GM18499 (cell line): ENCODE measurements at regions not wholly inside any gene's neighbourhood (a gene's known extent, or its start where the extent isn't known, plus 50 kb on each side); places are given as distances from the start of the nearest gene placed in this dataset.
"Not testable (repeated sequence)": the region's sequence is repeated elsewhere in the genome, so short reads cannot be mapped to it uniquely, and the experiment has no call there.

Experiments
- ATAC-seq: cut with Tn5 transposase; IDR thresholded peaks from one replicate; pipeline ENCODE4 v1.9.1; 2021; ENCODE audit warnings: moderate number of reproducible peaks; ENCODE audit not compliant: insufficient read depth, unreplicated experiment

- no peak for ATAC-seq
Observed at GRCh38 chr9:86638109-86638508, 283.9 kb upstream of the TUT7 start.

- no peak for ATAC-seq
Observed at GRCh38 chr9:86637515-86637914, 283.3 kb upstream of the TUT7 start.

GRCh38 chr9:86636519-86636918 is 282.3 kb upstream of the TUT7 start:
- ATAC-seq = no peak

GRCh38 chr9:86636038-86636437 is 281.8 kb upstream of the TUT7 start:
- ATAC-seq = no peak

- no peak for ATAC-seq
Observed at GRCh38 chr9:86634501-86634900, 280.3 kb upstream of the TUT7 start.

- ATAC-seq = no peak
Observed at GRCh38 chr9:86633945-86634344, 279.7 kb upstream of the TUT7 start.

GRCh38 chr9:86632537-86632936 is 278.3 kb upstream of the TUT7 start:
- no peak for ATAC-seq

- ATAC-seq = no peak
Observed at GRCh38 chr9:86629530-86629929, 275.3 kb upstream of the TUT7 start.

GRCh38 chr9:86626802-86627201 is 272.6 kb upstream of the TUT7 start:
- ATAC-seq = no peak

GRCh38 chr9:86624630-86625029 is 270.4 kb upstream of the TUT7 start:
- ATAC-seq = no peak

GRCh38 chr9:86614871-86615849 is 260.9 kb upstream of the TUT7 start:
- ATAC-seq = no peak

GRCh38 chr9:86613943-86614342 is 259.7 kb upstream of the TUT7 start:
- ATAC-seq = no peak

GRCh38 chr9:86611534-86611933 is 257.3 kb upstream of the TUT7 start:
- not testable (repeated sequence) for ATAC-seq

- no peak for ATAC-seq
Observed at GRCh38 chr9:86605303-86605702, 251.1 kb upstream of the TUT7 start.

- no peak for ATAC-seq
Observed at GRCh38 chr9:86604741-86605140, 250.5 kb upstream of the TUT7 start.

GRCh38 chr9:86602715-86603114 is 248.5 kb upstream of the TUT7 start:
- no peak for ATAC-seq

GRCh38 chr9:86601697-86602096 is 247.5 kb upstream of the TUT7 start:
- no peak for ATAC-seq

- no peak for ATAC-seq
Observed at GRCh38 chr9:86600977-86601376, 246.8 kb upstream of the TUT7 start.

- ATAC-seq = no peak
Observed at GRCh38 chr9:86600291-86600690, 246.1 kb upstream of the TUT7 start.

- no peak for ATAC-seq
Observed at GRCh38 chr9:86599561-86599960, 245.4 kb upstream of the TUT7 start.

GRCh38 chr9:86598411-86599239 is 244.4 kb upstream of the TUT7 start:
- ATAC-seq = no peak
